Ovary (tissue), 7 donors: ENCODE measurements at regions not wholly inside any gene's neighbourhood (a gene's known extent, or its start where the extent isn't known, plus 50 kb on each side); places are given as distances from the start of the nearest gene placed in this dataset.

Experiments used
- DNase-seq, 5 donors: peaks; one replicate each; pipeline ENCODE4 v3.0.0-alpha.2; 2019 to 2020
- H3K27ac ChIP-seq, 2 donors: fragments of 200-600 bp; one replicate each; pipeline versions ENCODE4 v1.5.1 to v1.8.0; 2019 to 2022
- H3K27me3 ChIP-seq: fragments of 200-600 bp; one replicate; pipeline ENCODE4 v1.8.0; 2022
- H3K36me3 ChIP-seq: fragments of 200-600 bp; sonication (generic); one replicate; pipeline ENCODE4 v1.5.1; 2019
- H3K4me1 ChIP-seq: one replicate; pipeline ENCODE4 v1.8.1; 2013; ENCODE audit warnings: mild to moderate bottlenecking, moderate library complexity; ENCODE audit not compliant: insufficient read depth
- H3K4me3 ChIP-seq: fragments of 200-600 bp; sonication (generic); one replicate; pipeline ENCODE4 v1.5.1; 2017
- H3K9me3 ChIP-seq, 2 donors: fragments of 200-600 bp in 1 of 2; sonication (generic) in 1 of 2; one replicate each; pipeline versions ENCODE4 v1.5.1 to v1.8.1; 2013 to 2019; ENCODE audit warnings: mild to moderate bottlenecking in 1 of 2, moderate library complexity in 1 of 2
- CTCF ChIP-seq, 3 donors: fragments of 450-650 bp in 2 of 3; fragments of 200-600 bp in 1 of 3; IDR thresholded peaks; one replicate each; pipeline versions ENCODE4 v1.5.1 to v1.8.0; 2016 to 2022; ENCODE audit warnings: antibody characterized with exemption in 3 of 3, mild to moderate bottlenecking in 1 of 3
- EP300 ChIP-seq: sonication (generic); formaldehyde crosslinking; IDR thresholded peaks from one replicate; pipeline ENCODE4 v1.6.1; 2017; ENCODE audit warnings: antibody characterized with exemption
- POLR2A ChIP-seq: fragments of 450-650 bp; IDR thresholded peaks from one replicate; pipeline ENCODE4 v1.6.1; 2017; ENCODE audit warnings: antibody characterized with exemption, mild to moderate bottlenecking, moderate library complexity
- WGBS, 3 donors: extraction: QIAGEN DNeasy Blood & Tissue Kit in 1 of 3; methylation state at CpG; one replicate each; pipeline versions ENCODE4 v1.1.5 to v1.1.7; 2013 to 2017; 5-methylcytosine and 5-hydroxymethylcytosine counted together
- intact Hi-C, 4 donors: fragments of 100-400 bp; cut with DNase I; formaldehyde crosslinking; loops; one replicate each; pipeline versions ENCODE4 v1.11.0 to v1.15.1; 2022 to 2023
- donor health status: DM: no; HTN: no; CAD: no; lungs with moderate emphysema.
- donor health status: DM: no; HTN: no; CAD: no.
- donor health status: Bipolar disorder and iron deficiency.
- donor health status: DM: no; HTN: no; CAD: no.
- donor health status: DM: yes; HTN: yes; CAD: no.

- no peaks in the 10 kb centered on the region for H3K36me3 ChIP-seq
- DNase-seq: no peak
- no peaks in the 10 kb centered on the region for H3K27me3 ChIP-seq
- TF ChIP-seq EP300 (no peak), POLR2A (no peak), CTCF (IDR thresholded peaks at IDR 0.05) (no peak)
- H3K9me3 ChIP-seq: no peaks in the 10 kb centered on the region
- no peaks in the 10 kb centered on the region for H3K4me1 ChIP-seq
- intact Hi-C loops: no loop called here
- no peak overlapping the region for H3K4me3 ChIP-seq
- 37 to 75% (median 54%) methylated on average over 1 of the region's 1 CpG for WGBS, 3 donors
- H3K27ac ChIP-seq: no peak overlapping the region
These were observed 159.1 kb upstream of the KIT start for GRCh38 chr4:54498661-54499111.

GRCh38 chr4:54499308-54500074 is 158.3 kb upstream of the KIT start:
- Histone ChIP-seq H3K36me3 (no peaks in the 10 kb centered on the region), H3K4me1 (no peaks in the 10 kb centered on the region), H3K9me3 (no peaks in the 10 kb centered on the region), H3K27me3 (no peaks in the 10 kb centered on the region), H3K4me3 (no peak overlapping the region), H3K27ac (no peak overlapping the region)
- TF ChIP-seq CTCF (IDR thresholded peaks at IDR 0.05) (no peak), POLR2A (no peak), EP300 (no peak)
- no peak for DNase-seq
- 50 to 65% (median 61%) methylated on average over 7 of the region's 7 CpGs for WGBS, 3 donors
- intact Hi-C loops: no loop called here

GRCh38 chr4:54505362-54505761 is 152.4 kb upstream of the KIT start:
- TF ChIP-seq POLR2A (no peak), EP300 (no peak), CTCF (IDR thresholded peaks at IDR 0.05) (no peak)
- intact Hi-C loops: no loop called here
- DNase-seq: no peak
- H3K36me3 ChIP-seq: no peaks in the 10 kb centered on the region
- H3K4me3 ChIP-seq: no peak overlapping the region
- H3K4me1 ChIP-seq: no peaks in the 10 kb centered on the region
- H3K27me3 ChIP-seq: no peaks in the 10 kb centered on the region
- no peaks in the 10 kb centered on the region for H3K9me3 ChIP-seq
- no peak overlapping the region for H3K27ac ChIP-seq

GRCh38 chr4:54505996-54506395 is 151.8 kb upstream of the KIT start:
- no peaks in the 10 kb centered on the region for H3K4me1 ChIP-seq
- H3K36me3 ChIP-seq: no peaks in the 10 kb centered on the region
- no peaks in the 10 kb centered on the region for H3K9me3 ChIP-seq
- intact Hi-C loops: no loop called here
- no peaks in the 10 kb centered on the region for H3K27me3 ChIP-seq
- 93 to 94% (median 93%) methylated on average over 7 of the region's 7 CpGs for WGBS, 3 donors
- DNase-seq: no peak
- TF ChIP-seq POLR2A (no peak), EP300 (no peak), CTCF (IDR thresholded peaks at IDR 0.05) (no peak)
- no peak overlapping the region for H3K27ac ChIP-seq
- H3K4me3 ChIP-seq: no peak overlapping the region
